SJSA1 (cell line): ENCODE measurements at regions not wholly inside any gene's neighbourhood (a gene's known extent, or its start where the extent isn't known, plus 50 kb on each side); places are given as distances from the start of the nearest gene placed in this dataset.

Experiments
- DNase-seq, 2 experiments: peaks; one replicate each; pipeline ENCODE4 v3.0.0-alpha.2; 2015 to 2020; ENCODE audit warnings: low spot score in 2 of 2, low read depth in 1 of 2
- H3K27ac ChIP-seq: fragments of 250-450 bp; sonication (Bioruptor Pico); 2 replicates; pipeline ENCODE4 v1.5.1; 2020; ENCODE audit warnings: mild to moderate bottlenecking, moderate library complexity
- H3K27me3 ChIP-seq: fragments of 250-450 bp; sonication (Bioruptor Pico); replicated peaks from 2 replicates; pipeline ENCODE4 v1.5.1; 2020; ENCODE audit warnings: mild to moderate bottlenecking, moderate library complexity
- H3K36me3 ChIP-seq: fragments of 250-450 bp; sonication (Bioruptor Pico); 2 replicates; pipeline ENCODE4 v1.5.1; 2020; ENCODE audit warnings: mild to moderate bottlenecking
- H3K4me1 ChIP-seq: fragments of 250-450 bp; sonication (Bioruptor Pico); replicated peaks from 2 replicates; pipeline ENCODE4 v1.6.1; 2021; ENCODE audit warnings: mild to moderate bottlenecking
- H3K4me3 ChIP-seq: fragments of 250-450 bp; sonication (Bioruptor Pico); 2 replicates; pipeline ENCODE4 v1.5.1; 2020; ENCODE audit warnings: mild to moderate bottlenecking
- H3K9me3 ChIP-seq: fragments of 250-450 bp; sonication (Bioruptor Pico); replicated peaks from 2 replicates; pipeline ENCODE4 v1.5.1; 2020; ENCODE audit warnings: mild to moderate bottlenecking

DNA sequence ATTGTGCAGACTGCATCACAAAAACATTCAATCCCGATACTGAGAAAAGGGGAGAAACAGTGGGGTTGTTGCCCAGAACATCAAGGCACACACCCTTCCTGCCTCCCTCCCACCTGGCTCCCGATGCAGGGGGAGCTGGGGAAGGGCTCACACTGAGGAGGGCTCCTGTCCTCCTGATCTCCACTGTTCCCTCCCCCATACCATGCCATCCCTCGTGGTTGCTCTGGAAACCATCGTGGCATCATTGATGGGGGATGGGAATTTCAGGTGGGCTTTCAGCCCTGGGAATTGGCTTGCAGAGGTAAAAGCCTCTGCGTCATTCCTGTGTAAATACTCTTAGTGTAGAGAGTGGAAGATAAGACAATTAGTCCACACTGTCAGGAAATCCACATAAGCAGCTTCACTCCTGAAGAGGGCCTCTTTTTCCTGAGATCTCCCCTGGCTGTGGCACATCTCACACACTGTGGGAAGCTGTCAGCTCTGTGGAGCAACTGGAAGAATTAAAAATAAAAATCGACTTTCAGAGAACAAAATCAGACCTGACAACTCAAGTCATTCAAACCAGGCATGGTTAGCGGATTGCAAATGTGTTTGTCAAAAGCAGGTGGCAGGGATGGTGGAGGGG, 176.0 kb downstream of the CHST1 start:
- H3K4me1 ChIP-seq, result no peaks in the 10 kb centered on the region
- H3K9me3 ChIP-seq, result no peaks in the 10 kb centered on the region
- peaks cover 22% of the 10 kb centered on the region for H3K27me3 ChIP-seq
- no peak overlapping the region for H3K27ac ChIP-seq
- no peaks in the 10 kb centered on the region for H3K36me3 ChIP-seq
- no peak overlapping the region for H3K4me3 ChIP-seq
- peak in 1 of 2 experiments; percentile 36 for DNase-seq

- Histone ChIP-seq H3K9me3 (no peaks in the 10 kb centered on the region), H3K27me3 (peaks cover 26% of the 10 kb centered on the region), H3K4me3 (no peak overlapping the region), H3K27ac (no peak overlapping the region), H3K36me3 (no peaks in the 10 kb centered on the region), H3K4me1 (no peaks in the 10 kb centered on the region)
- peak in 1 of 2 experiments; percentile 37 for DNase-seq
Measured at GRCh38 chr11:45486461-45486860, 179.0 kb downstream of the CHST1 start.

DNA sequence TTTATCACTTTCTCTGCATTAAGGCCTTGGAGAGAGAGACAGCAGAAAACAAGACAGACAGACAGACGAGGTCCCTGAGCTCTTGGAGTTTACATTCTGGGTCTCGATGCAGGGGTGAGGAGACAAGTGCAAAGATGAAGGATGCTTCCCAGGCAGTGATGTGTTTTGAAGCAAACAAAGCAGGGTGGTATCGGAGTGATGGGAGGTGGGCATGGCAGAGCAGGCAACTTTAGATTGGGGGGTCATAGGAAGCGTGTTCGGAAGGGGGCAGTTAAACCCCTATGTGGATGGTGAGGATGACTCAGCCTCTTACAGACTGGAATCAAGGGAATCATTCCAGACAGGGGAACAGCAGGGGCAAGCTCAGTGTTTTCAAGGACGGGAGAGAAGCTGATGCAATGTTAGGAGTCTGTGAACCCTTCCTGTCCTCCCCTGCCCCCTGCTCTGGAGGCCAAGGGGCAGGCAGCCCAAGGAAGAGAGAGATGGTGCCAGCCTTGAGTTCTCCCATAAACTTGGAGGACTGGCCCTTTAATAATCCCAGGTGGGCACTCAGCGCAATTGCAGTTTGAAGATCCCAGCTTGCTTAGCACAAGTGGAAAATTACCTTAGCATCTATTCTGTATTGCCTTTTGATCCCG, 180.2 kb downstream of the CHST1 start:
- no peaks in the 10 kb centered on the region for H3K4me1 ChIP-seq
- no peak overlapping the region for H3K27ac ChIP-seq
- H3K9me3 ChIP-seq, result no peaks in the 10 kb centered on the region
- peaks cover 24% of the 10 kb centered on the region for H3K27me3 ChIP-seq
- peak in 1 of 2 experiments; percentile 28 for DNase-seq
- no peaks in the 10 kb centered on the region for H3K36me3 ChIP-seq
- H3K4me3 ChIP-seq, result no peak overlapping the region

GRCh38 chr11:45484326-45484883, 181.0 kb downstream of the CHST1 start:
- no peak overlapping the region for H3K4me3 ChIP-seq
- no peaks in the 10 kb centered on the region for H3K9me3 ChIP-seq
- H3K36me3 ChIP-seq, result no peaks in the 10 kb centered on the region
- DNase-seq, result no peak
- H3K4me1 ChIP-seq, result no peaks in the 10 kb centered on the region
- no peak overlapping the region for H3K27ac ChIP-seq
- peaks cover 32% of the 10 kb centered on the region for H3K27me3 ChIP-seq

- DNase-seq, result no peak
- H3K27ac ChIP-seq, result no peak overlapping the region
- H3K36me3 ChIP-seq, result no peaks in the 10 kb centered on the region
- peaks cover 39% of the 10 kb centered on the region for H3K27me3 ChIP-seq
- no peak overlapping the region for H3K4me3 ChIP-seq
- H3K4me1 ChIP-seq, result no peaks in the 10 kb centered on the region
- no peaks in the 10 kb centered on the region for H3K9me3 ChIP-seq
Measured at GRCh38 chr11:45483416-45483815, 182.0 kb downstream of the CHST1 start.

DNA sequence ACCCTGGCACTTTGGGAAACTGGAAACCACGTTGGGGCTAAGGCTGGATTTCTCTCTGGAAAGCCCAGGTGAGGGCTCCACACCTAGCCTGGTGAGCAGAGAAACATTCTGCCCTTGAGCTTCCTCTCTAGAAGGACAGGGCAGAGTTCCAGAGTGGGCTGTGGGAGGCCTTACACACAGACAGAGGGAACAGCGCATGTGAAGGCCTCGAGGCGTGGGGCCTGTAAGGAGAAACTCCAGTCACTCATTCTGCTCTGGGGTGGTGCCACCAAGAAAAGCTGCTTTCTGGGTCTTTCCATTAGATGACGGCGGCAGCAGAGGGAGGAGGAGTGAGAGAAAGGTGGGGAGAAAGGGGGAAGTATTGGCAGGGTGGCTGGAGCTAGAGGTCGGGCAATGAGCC, 183.1 kb downstream of the CHST1 start:
- H3K4me1 ChIP-seq, result no peaks in the 10 kb centered on the region
- H3K9me3 ChIP-seq, result no peaks in the 10 kb centered on the region
- H3K4me3 ChIP-seq, result no peak overlapping the region
- no peaks in the 10 kb centered on the region for H3K36me3 ChIP-seq
- H3K27ac ChIP-seq, result no peak overlapping the region
- peaks cover 40% of the 10 kb centered on the region for H3K27me3 ChIP-seq
- no peak for DNase-seq

GRCh38 chr11:45481026-45481425, 184.4 kb downstream of the CHST1 start:
- Histone ChIP-seq H3K27ac (no peak overlapping the region), H3K36me3 (no peaks in the 10 kb centered on the region), H3K4me3 (no peak overlapping the region), H3K27me3 (peaks cover 47% of the 10 kb centered on the region), H3K9me3 (no peaks in the 10 kb centered on the region), H3K4me1 (no peaks in the 10 kb centered on the region)
- DNase-seq, result no peak

DNA sequence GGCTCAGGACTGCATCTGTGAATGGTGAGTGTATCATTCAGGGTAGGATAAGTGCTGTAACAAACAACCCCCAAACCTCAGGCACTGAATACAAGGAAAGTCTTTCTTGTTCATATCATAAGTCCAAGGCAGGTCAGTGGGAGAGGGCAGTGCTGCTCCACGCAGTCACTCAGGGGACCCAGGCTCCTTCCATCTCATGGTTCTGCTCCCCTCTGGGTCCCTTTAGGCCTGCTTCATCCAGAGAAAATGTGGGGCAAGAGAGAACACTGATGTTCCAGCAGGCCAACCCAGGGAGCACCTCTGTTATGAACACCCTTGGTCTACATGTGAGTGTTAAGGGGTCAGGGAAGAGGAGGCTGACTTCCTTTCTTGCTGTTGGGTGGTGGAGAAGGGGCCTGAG, 187.8 kb downstream of the CHST1 start:
- H3K9me3 ChIP-seq, result no peaks in the 10 kb centered on the region
- peaks cover 49% of the 10 kb centered on the region for H3K27me3 ChIP-seq
- no peaks in the 10 kb centered on the region for H3K36me3 ChIP-seq
- H3K27ac ChIP-seq, result no peak overlapping the region
- no peaks in the 10 kb centered on the region for H3K4me1 ChIP-seq
- H3K4me3 ChIP-seq, result no peak overlapping the region
- no peak for DNase-seq

- Histone ChIP-seq H3K4me1 (no peaks in the 10 kb centered on the region), H3K4me3 (no peak overlapping the region), H3K27ac (no peak overlapping the region), H3K9me3 (no peaks in the 10 kb centered on the region), H3K36me3 (no peaks in the 10 kb centered on the region), H3K27me3 (peaks cover 51% of the 10 kb centered on the region)
- DNase-seq, result no peak
Measured at GRCh38 chr11:45476126-45476525, 189.3 kb downstream of the CHST1 start.

DNA sequence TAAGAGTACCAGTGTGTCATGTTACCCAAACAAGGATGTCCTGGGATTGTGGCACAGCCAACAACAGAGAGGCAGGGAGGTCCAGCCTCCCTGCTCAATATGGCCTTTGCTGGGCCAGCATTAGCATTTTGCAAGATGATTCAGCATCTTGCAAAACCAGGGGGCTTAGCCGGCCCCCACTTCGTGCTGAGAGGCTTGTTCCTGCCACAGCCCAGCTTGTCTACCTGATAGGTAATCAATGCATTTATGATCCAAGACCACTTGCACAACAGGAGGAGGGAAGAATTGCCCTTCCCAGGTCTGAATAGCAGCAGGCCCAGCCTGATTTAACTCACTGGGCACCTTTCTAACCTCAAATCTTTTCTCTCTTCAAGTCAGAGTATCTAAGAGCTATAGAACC, 189.0 kb upstream of the SYT13 start:
- no peaks in the 10 kb centered on the region for H3K4me1 ChIP-seq
- no peak overlapping the region for H3K27ac ChIP-seq
- H3K4me3 ChIP-seq, result no peak overlapping the region
- H3K9me3 ChIP-seq, result no peaks in the 10 kb centered on the region
- H3K27me3 ChIP-seq, result peaks cover 51% of the 10 kb centered on the region
- no peaks in the 10 kb centered on the region for H3K36me3 ChIP-seq
- no peak for DNase-seq

DNA sequence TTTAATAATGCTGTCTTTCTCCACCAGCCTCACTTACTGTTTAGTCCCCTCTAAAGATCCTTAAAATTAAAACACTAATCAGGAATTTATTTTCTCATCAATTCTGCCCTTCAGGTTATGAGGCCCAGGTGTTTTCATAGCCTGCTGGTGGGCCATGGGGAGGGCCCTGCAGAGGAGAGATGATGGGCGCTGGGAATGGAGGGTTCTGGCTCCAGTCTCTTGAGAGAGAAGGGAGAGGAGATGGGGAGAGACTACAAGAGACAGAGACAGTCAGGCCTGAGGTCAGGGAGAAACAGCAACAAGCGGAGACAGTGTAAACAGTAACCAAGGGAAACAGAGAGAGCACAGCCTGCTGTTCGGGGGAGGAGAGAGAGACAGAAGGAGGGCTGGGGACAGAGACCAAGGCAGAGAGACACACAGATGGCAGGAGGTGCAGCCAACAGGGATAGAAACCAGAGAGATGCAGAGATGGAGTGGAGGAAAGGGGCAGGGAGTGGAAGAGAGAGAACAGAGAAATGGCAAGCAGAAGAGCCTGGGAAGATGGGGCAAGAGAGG, 187.3 kb upstream of the SYT13 start:
- Histone ChIP-seq H3K9me3 (no peaks in the 10 kb centered on the region), H3K27me3 (peaks cover 36% of the 10 kb centered on the region), H3K27ac (no peak overlapping the region), H3K4me1 (no peaks in the 10 kb centered on the region), H3K4me3 (no peak overlapping the region), H3K36me3 (no peaks in the 10 kb centered on the region)
- no peak for DNase-seq

- no peaks in the 10 kb centered on the region for H3K9me3 ChIP-seq
Measured at GRCh38 chr11:45472716-45473317, 186.7 kb upstream of the SYT13 start.

DNA sequence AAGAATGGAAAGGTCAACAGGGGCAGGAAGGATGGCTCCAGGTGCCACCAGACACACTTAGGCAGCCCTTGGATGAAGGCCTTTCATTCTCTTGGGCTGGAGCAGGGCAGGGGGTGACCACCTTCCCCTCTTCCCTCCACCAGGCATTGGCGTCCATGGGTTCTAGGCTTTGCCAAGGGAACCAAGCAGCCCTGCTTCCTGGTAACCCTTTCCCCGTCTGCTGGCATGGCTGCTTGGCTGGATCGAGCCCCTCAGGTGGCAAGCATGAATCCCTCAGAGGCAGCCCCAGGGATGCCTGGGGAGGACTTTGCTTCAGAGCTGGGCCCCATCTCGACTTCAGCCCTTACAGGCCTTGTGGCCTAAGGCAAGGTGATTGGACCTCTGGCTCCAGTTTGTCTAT, 185.1 kb upstream of the SYT13 start:
- no peak overlapping the region for H3K4me3 ChIP-seq
- H3K27ac ChIP-seq, result no peak overlapping the region
- no peaks in the 10 kb centered on the region for H3K4me1 ChIP-seq
- no peak for DNase-seq
- H3K36me3 ChIP-seq, result no peaks in the 10 kb centered on the region
- H3K27me3 ChIP-seq, result peaks cover 30% of the 10 kb centered on the region
- H3K9me3 ChIP-seq, result no peaks in the 10 kb centered on the region; the same call in 1 of the 2 replicates

More at GRCh38 chr11:45472716-45473317, 186.7 kb upstream of the SYT13 start:
- no peak overlapping the region for H3K4me3 ChIP-seq
- no peaks in the 10 kb centered on the region for H3K4me1 ChIP-seq
- H3K27ac ChIP-seq, result no peak overlapping the region
- H3K36me3 ChIP-seq, result no peaks in the 10 kb centered on the region
- peaks cover 36% of the 10 kb centered on the region for H3K27me3 ChIP-seq
- DNase-seq, result no peak

DNA sequence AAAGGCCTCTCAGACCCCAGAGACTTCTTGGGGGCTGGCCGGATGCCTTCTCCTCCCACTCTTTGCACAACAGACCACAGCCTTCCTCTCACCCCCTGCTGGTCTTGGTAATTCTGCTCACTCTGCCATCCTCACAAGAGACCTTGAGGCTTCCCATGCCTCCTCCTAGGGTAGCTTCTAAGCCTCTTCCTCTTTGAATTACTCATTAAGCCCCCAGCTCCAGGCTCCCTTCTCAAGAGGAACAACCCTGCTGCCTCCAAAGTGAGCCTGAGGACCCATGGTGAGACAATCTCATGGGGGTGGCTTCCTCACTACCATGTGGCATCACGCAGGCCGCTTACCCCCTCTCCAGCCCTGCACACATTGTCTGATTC, 184.6 kb upstream of the SYT13 start:
- H3K36me3 ChIP-seq, result no peaks in the 10 kb centered on the region
- H3K4me3 ChIP-seq, result no peak overlapping the region
- peaks cover 28% of the 10 kb centered on the region for H3K27me3 ChIP-seq
- no peaks in the 10 kb centered on the region for H3K4me1 ChIP-seq
- no peak for DNase-seq
- no peak overlapping the region for H3K27ac ChIP-seq
- H3K9me3 ChIP-seq, result no peaks in the 10 kb centered on the region; the same call in 1 of the 2 replicates
